ENCODE measurements at regions not wholly inside any gene's neighbourhood (a gene's known extent, or its start where the extent isn't known, plus 50 kb on each side); places are given as distances from the start of the nearest gene placed in this dataset.

- intact Hi-C loops (cut with micrococcal nuclease): loop anchor here (10.0 kb wide), 2 partner anchors 406 to 696 kb away; no protein-coding TSS in a partner anchor
Measured at GRCh38 chr7:106460792-106461254, 176.0 kb upstream of the NAMPT start.

More at GRCh38 chr7:106460792-106461254, 176.0 kb upstream of the NAMPT start:
- ChIA-PET CTCF (interaction anchor here (0.6 to 8.3 kb wide), 5 partner anchors 284 to 1184 kb away, joined by 3 to 310 read pairs (median 4); no protein-coding TSS in a partner anchor), POLR2A (interaction anchor here (0.6 to 2.2 kb wide), 2 partner anchors 236 to 284 kb away, joined by 5 to 9 read pairs; no protein-coding TSS in a partner anchor)
- DNase-seq (no peak), ATAC-seq (ENCODE audit: low read depth) (no peak)
- Histone ChIP-seq H3K9ac (ENCODE audit: low read length) (no peak overlapping the region), H2AFZ (ENCODE audit: insufficient read depth, low read depth, low read length, poor library complexity, severe bottlenecking) (no peak overlapping the region), H3K4me3 (ENCODE audit: control extremely low read depth in 1 of 5, extremely low read depth in 1 of 5, insufficient read depth in 1 of 5, low read depth in 2 of 5, low read length in 4 of 5) (no peak overlapping the region), H3K36me3 (replicated peaks in 1 of 2; ENCODE audit: control extremely low read depth in 1 of 2, control insufficient read depth in 1 of 2, extremely low read depth in 1 of 2, insufficient read depth in 2 of 2, low read length in 1 of 2) (no peaks in the 10 kb centered on the region), H3K79me2 (ENCODE audit: control insufficient read depth, insufficient read depth, low read length) (no peaks in the 10 kb centered on the region), H3K4me2 (replicated peaks; ENCODE audit: low read depth, low read length, poor library complexity, severe bottlenecking) (no peak overlapping the region), H3K27me3 (replicated peaks in 1 of 4; ENCODE audit: control extremely low read depth in 1 of 4, control insufficient read depth in 3 of 4, insufficient read depth in 4 of 4, low read length in 3 of 4) (no peaks in the 10 kb centered on the region), H3K4me1 (ENCODE audit: control insufficient read depth in 2 of 2, insufficient read depth in 2 of 2, low read length in 2 of 2) (peaks cover 7 to 18% of the 10 kb centered on the region in 2 donors), H3K9me3 (ENCODE audit: control extremely low read depth in 1 of 3, control insufficient read depth in 2 of 3, insufficient read depth in 1 of 3, low read length in 2 of 3) (peaks cover 0 to 6% (median 0%) of the 10 kb centered on the region in 3 donors), H3K27ac (ENCODE audit: low read length in 2 of 2) (no peak overlapping the region), H4K20me1 (ENCODE audit: control insufficient read depth, insufficient read depth, low read length, poor library complexity, severe bottlenecking) (no peaks in the 10 kb centered on the region)
- Mint-ChIP-seq H3K27me3 (no peaks in the 10 kb centered on the region), H3K4me1 (peaks cover 12% of the 10 kb centered on the region), H3K27ac (no peak overlapping the region), H3K4me3 (no peak overlapping the region), H3K9me3 (ENCODE audit: insufficient read depth) (no peaks in the 10 kb centered on the region)
- WGBS (ENCODE audit: insufficient coverage): 94% methylated on average over 6 of the region's 6 CpGs
- TF ChIP-seq EZH2 (IDR thresholded peaks at IDR 0.05; ENCODE audit: borderline replicate concordance, insufficient read depth, low read depth, low read length, poor library complexity, severe bottlenecking) (no peak), CTCF (IDR thresholded peaks at IDR 0.05) (no peak)
